K562 (cell line): ENCODE measurements at regions not wholly inside any gene's neighbourhood (a gene's known extent, or its start where the extent isn't known, plus 50 kb on each side); places are given as distances from the start of the nearest gene placed in this dataset.

Experiments
- ATAC-seq: fragments of 200-7000 bp; cut with Tn5 transposase; 3 replicates; pipeline ENCODE4 v1.9.1; 2020; ENCODE audit warnings: moderate library complexity
- BruUV-seq: library from RNA; stranded (reverse); fragments of 400-500 nt; replicated peaks from 2 replicates; lab custom pipeline; 2021; lab: Mats Ljungman, UMichigan
- CTCF ChIA-PET: fragments of 300-600 bp; formaldehyde crosslinking; extraction: SDS; loops from one replicate; lab custom pipeline; 2021; ENCODE audit warnings: low intra/inter-chr PET ratio; lab: Yijun Ruan, JAX
- POLR2A ChIA-PET: fragments of 300-600, 350-650 bp; sonication (Branson Sonifier 250); formaldehyde crosslinking; extraction: SDS; loops from one replicate; lab custom pipeline; 2021; ENCODE audit warnings: antibody characterized with exemption, inconsistent platforms; lab: Yijun Ruan, JAX
- DNase-seq, 4 experiments: peaks; one replicate each; pipeline versions ENCODE4 v3.0.0 to v3.0.0-alpha.2; 2011 to 2018; ENCODE audit warnings: low spot score in 3 of 4, mixed read lengths in 3 of 4; ENCODE audit errors: extremely low read depth in 1 of 4
- FAIRE-seq: peaks from 2 replicates; lab custom pipeline; 2011; peaks lifted over from hg19 to GRCh38; lab: Jason Lieb, UNC
- H2AFZ ChIP-seq: 2 replicates; pipeline ENCODE4 v1.6.0; 2011; ENCODE audit warnings: low read depth, low read length, control low read depth, inconsistent platforms
- H3K27ac ChIP-seq: fragments of 200-600 bp; 3 replicates; pipeline ENCODE4 v1.8.0; 2011; ENCODE audit warnings: low read depth, mild to moderate bottlenecking, control low read depth, inconsistent platforms, low read length, moderate library complexity, mixed read lengths; ENCODE audit errors: extremely low read depth
- H3K27me3 ChIP-seq, 2 experiments: fragments of 300-600 bp in 1 of 2; 2 replicates in 1 of 2; 3 replicates in 1 of 2; pipeline versions ENCODE4 v1.6.0 to v1.8.0; 2011; ENCODE audit warnings: inconsistent platforms in 2 of 2, low read length in 2 of 2, mild to moderate bottlenecking in 1 of 2, mixed read lengths in 1 of 2, moderate library complexity in 1 of 2; ENCODE audit not compliant: control insufficient read depth in 2 of 2, insufficient read depth in 2 of 2
- H3K36me3 ChIP-seq: fragments of 300-600 bp; 3 replicates; pipeline ENCODE4 v1.8.0; 2011; ENCODE audit warnings: mild to moderate bottlenecking, low read length, inconsistent platforms; ENCODE audit not compliant: control insufficient read depth, insufficient read depth
- H3K4me1 ChIP-seq, 2 experiments: fragments of 200-600 bp in 1 of 2; replicated peaks in 1 of 2; 2 replicates in 1 of 2; 3 replicates in 1 of 2; pipeline versions ENCODE4 v1.5.1 to v1.8.0; 2011; ENCODE audit warnings: inconsistent platforms in 2 of 2, low read length in 2 of 2, mild to moderate bottlenecking in 1 of 2, mixed read lengths in 1 of 2, moderate library complexity in 1 of 2; ENCODE audit not compliant: control insufficient read depth in 2 of 2, insufficient read depth in 2 of 2
- H3K4me2 ChIP-seq: 2 replicates; pipeline ENCODE4 v1.6.1; 2011; ENCODE audit warnings: low read length, control low read depth, inconsistent platforms, mixed read lengths; ENCODE audit not compliant: insufficient read depth
- H3K4me3 ChIP-seq: fragments of 200-600 bp; sonication (generic), shearing (Covaris generic); 2 replicates; pipeline ENCODE4 v1.5.1; 2016; ENCODE audit warnings: control low read depth, inconsistent platforms
- H3K79me2 ChIP-seq: fragments of 200-600 bp; 3 replicates; pipeline ENCODE4 v1.8.0; 2011; ENCODE audit warnings: low read length, inconsistent platforms; ENCODE audit not compliant: control insufficient read depth, insufficient read depth
- H3K9ac ChIP-seq, 2 experiments: 2 replicates each; pipeline versions ENCODE4 v1.6.0 to v1.6.1; 2011; ENCODE audit warnings: low read depth in 2 of 2, low read length in 2 of 2, control low read depth in 1 of 2, inconsistent platforms in 1 of 2, mild to moderate bottlenecking in 1 of 2, mixed read lengths in 1 of 2; ENCODE audit not compliant: insufficient read depth in 1 of 2
- H3K9me1 ChIP-seq: one replicate; pipeline ENCODE4 v1.6.0; 2011; ENCODE audit warnings: inconsistent platforms, mild to moderate bottlenecking, low read length, moderate library complexity; ENCODE audit not compliant: control insufficient read depth, insufficient read depth
- H3K9me3 ChIP-seq: replicated peaks from 2 replicates; pipeline ENCODE4 v1.5.1; 2011; ENCODE audit warnings: low read depth, low read length, inconsistent platforms; ENCODE audit not compliant: control insufficient read depth, insufficient read depth
- H4K20me1 ChIP-seq: replicated peaks from 2 replicates; pipeline ENCODE4 v1.6.1; 2011; ENCODE audit warnings: low read length, inconsistent platforms, mixed read lengths; ENCODE audit not compliant: control insufficient read depth, insufficient read depth
- CBFB ChIP-seq: sonication (generic); formaldehyde crosslinking; IDR thresholded peaks from 2 replicates; pipeline ENCODE4 v1.4.0; 2020; ENCODE audit warnings: mild to moderate bottlenecking, missing genetic modification reagents
- MEIS2 ChIP-seq: fragments of 450-650 bp; IDR thresholded peaks from 2 replicates; pipeline ENCODE4 v1.6.1; 2014; ENCODE audit warnings: mild to moderate bottlenecking; ENCODE audit not compliant: partially characterized antibody
- MYBL2 ChIP-seq, 2 experiments: fragments of 450-650 bp in 1 of 2; sonication (generic) in 1 of 2; formaldehyde crosslinking in 1 of 2; IDR thresholded peaks; 2 replicates each; pipeline versions ENCODE4 v1.6.1 to v1.8.1; 2017 to 2022; ENCODE audit warnings: borderline replicate concordance in 1 of 2, inconsistent platforms in 1 of 2, low read depth in 1 of 2, mild to moderate bottlenecking in 1 of 2, missing genetic modification reagents in 1 of 2, moderate library complexity in 1 of 2
- RBM15 ChIP-seq: fragments of 200-400 bp; formaldehyde crosslinking; IDR thresholded peaks from 2 replicates; pipeline ENCODE4 v1.6.1; 2018; ENCODE audit warnings: mild to moderate bottlenecking, low read length, moderate library complexity; ENCODE audit not compliant: insufficient read depth
- TBL1XR1 ChIP-seq, 2 experiments: IDR thresholded peaks; 2 replicates each; pipeline ENCODE4 v1.6.1; 2012; ENCODE audit warnings: improper control_type of control experiment in 2 of 2, low read length in 2 of 2, mild to moderate bottlenecking in 1 of 2
- ZC3H4 ChIP-seq: sonication (generic); formaldehyde crosslinking; IDR thresholded peaks from 2 replicates; pipeline ENCODE4 v1.9.0; 2021; ENCODE audit warnings: missing genetic modification reagents, borderline replicate concordance
- ZNF316 ChIP-seq: fragments of 450-650 bp; IDR thresholded peaks from 2 replicates; pipeline ENCODE4 v1.6.1; 2016
- ZNF41 ChIP-seq: fragments of 250-450 bp; sonication (Bioruptor Pico); conservative IDR thresholded peaks from 2 replicates; pipeline ENCODE4 v1.4.0; 2020; ENCODE audit warnings: mild to moderate bottlenecking
- ZNF436 ChIP-seq: fragments of 250-450, 450-650 bp; sonication (Bioruptor Pico); formaldehyde crosslinking; IDR thresholded peaks from 2 replicates; pipeline ENCODE4 v1.7.0; 2020; ENCODE audit warnings: mild to moderate bottlenecking
- WGBS: fragments of 100-300 bp; shearing (Covaris generic); methylation state at CpG from one replicate; pipeline ENCODE4 v1.1.6; 2016; ENCODE audit warnings: low coverage, mixed read lengths; ENCODE audit not compliant: insufficient coverage; ENCODE audit errors: missing lambda C conversion rate; 5-methylcytosine and 5-hydroxymethylcytosine counted together
- in situ Hi-C: fragments of 300-500 bp; cut with MboI; formaldehyde crosslinking; loops from 4 replicates; pipeline ENCODE4 v1.15.0; 2018; ENCODE audit warnings: inconsistent platforms, mixed read lengths
- intact Hi-C: fragments of 100-400 bp; cut with micrococcal nuclease; formaldehyde crosslinking; loops from 2 replicates; pipeline ENCODE4 v1.14.2; 2022
- TF ChIP-seq, protein P1 (sequence below), 2 experiments: fragments of 450-650 bp in 1 of 2; sonication (generic) in 1 of 2; formaldehyde crosslinking in 1 of 2; IDR thresholded peaks; 2 replicates each; pipeline versions ENCODE4 v1.7.1 to v1.9.0; 2016 to 2022; ENCODE audit warnings: inconsistent platforms in 1 of 2, mild to moderate bottlenecking in 1 of 2, missing genetic modification reagents in 1 of 2
- TF ChIP-seq, protein P2 (sequence below): sonication (generic); formaldehyde crosslinking; IDR thresholded peaks from 2 replicates; pipeline ENCODE4 v1.8.0; 2022; ENCODE audit warnings: mild to moderate bottlenecking, missing genetic modification reagents, borderline replicate concordance

DNA sequence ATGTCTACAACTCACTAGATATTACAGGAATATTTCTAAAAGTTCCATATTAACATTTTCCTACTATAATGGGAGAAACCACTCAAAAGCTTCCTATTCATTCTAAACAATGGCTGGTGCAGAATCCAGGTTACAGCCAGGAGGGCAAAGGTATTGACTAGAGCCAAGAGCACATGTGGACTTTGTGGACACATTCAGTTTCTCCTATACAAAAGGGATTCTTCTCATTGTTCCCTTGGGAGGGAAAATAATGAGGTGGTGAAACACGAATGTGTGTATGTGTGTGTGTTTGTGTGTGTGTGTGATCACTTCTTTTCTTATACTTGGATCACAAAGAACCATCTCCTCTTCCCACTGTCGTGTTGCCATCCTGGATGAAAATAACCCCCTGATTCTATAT, 1000.0 kb downstream of the ADGRL2 start:
- Histone ChIP-seq H3K79me2 (no peaks in the 10 kb centered on the region), H3K4me2 (no peak overlapping the region), H3K9me3 (no peaks in the 10 kb centered on the region; the same call in 1 of the 2 replicates), H3K4me3 (no peak overlapping the region), H3K9ac (no peak overlapping the region), H3K9me1 (no peaks in the 10 kb centered on the region), H3K4me1 (no peaks in the 10 kb centered on the region), H3K36me3 (no peaks in the 10 kb centered on the region), H4K20me1 (no peaks in the 10 kb centered on the region), H3K27me3 (no peaks in the 10 kb centered on the region), H2AFZ (no peak overlapping the region), H3K27ac (no peak overlapping the region)
- DNase-seq (no peak), FAIRE-seq (no peak), ATAC-seq (no peak)
- POLR2A ChIA-PET = no interaction called here
- BruUV-seq = no TSS peak
- intact Hi-C loops = no loop called here
- in situ Hi-C loops = no loop called here
- CTCF ChIA-PET = no interaction called here
- 3% methylated on average over 2 of the region's 2 CpGs for WGBS
- TF ChIP-seq ZNF41 (CRISPR knock-in tag) = no peak
- TF ChIP-seq TBL1XR1 (IDR thresholded peaks at IDR 0.05; ENCODE audit: low read length in 2 of 2) = no peak
- no peak for TF ChIP-seq MYBL2 (IDR thresholded peaks at IDR 0.05; ENCODE audit: low read depth)
- no peak for TF ChIP-seq MYBL2 (CRISPR knock-in tag; IDR thresholded peaks at IDR 0.05; ENCODE audit: borderline replicate concordance)
- no peak for TF ChIP-seq ZNF316
- TF ChIP-seq ZNF436 (CRISPR knock-in tag) = no peak
- TF ChIP-seq, protein P1, sequence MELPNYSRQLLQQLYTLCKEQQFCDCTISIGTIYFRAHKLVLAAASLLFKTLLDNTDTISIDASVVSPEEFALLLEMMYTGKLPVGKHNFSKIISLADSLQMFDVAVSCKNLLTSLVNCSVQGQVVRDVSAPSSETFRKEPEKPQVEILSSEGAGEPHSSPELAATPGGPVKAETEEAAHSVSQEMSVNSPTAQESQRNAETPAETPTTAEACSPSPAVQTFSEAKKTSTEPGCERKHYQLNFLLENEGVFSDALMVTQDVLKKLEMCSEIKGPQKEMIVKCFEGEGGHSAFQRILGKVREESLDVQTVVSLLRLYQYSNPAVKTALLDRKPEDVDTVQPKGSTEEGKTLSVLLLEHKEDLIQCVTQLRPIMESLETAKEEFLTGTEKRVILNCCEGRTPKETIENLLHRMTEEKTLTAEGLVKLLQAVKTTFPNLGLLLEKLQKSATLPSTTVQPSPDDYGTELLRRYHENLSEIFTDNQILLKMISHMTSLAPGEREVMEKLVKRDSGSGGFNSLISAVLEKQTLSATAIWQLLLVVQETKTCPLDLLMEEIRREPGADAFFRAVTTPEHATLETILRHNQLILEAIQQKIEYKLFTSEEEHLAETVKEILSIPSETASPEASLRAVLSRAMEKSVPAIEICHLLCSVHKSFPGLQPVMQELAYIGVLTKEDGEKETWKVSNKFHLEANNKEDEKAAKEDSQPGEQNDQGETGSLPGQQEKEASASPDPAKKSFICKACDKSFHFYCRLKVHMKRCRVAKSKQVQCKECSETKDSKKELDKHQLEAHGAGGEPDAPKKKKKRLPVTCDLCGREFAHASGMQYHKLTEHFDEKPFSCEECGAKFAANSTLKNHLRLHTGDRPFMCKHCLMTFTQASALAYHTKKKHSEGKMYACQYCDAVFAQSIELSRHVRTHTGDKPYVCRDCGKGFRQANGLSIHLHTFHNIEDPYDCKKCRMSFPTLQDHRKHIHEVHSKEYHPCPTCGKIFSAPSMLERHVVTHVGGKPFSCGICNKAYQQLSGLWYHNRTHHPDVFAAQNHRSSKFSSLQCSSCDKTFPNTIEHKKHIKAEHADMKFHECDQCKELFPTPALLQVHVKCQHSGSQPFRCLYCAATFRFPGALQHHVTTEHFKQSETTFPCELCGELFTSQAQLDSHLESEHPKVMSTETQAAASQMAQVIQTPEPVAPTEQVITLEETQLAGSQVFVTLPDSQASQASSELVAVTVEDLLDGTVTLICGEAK (IDR thresholded peaks at IDR 0.05) = no peak
- TF ChIP-seq, protein P1 (CRISPR knock-in tag; IDR thresholded peaks at IDR 0.05) = no peak
- no peak for TF ChIP-seq RBM15
- TF ChIP-seq ZC3H4 (CRISPR knock-in tag) = no peak
- TF ChIP-seq, protein P2, sequence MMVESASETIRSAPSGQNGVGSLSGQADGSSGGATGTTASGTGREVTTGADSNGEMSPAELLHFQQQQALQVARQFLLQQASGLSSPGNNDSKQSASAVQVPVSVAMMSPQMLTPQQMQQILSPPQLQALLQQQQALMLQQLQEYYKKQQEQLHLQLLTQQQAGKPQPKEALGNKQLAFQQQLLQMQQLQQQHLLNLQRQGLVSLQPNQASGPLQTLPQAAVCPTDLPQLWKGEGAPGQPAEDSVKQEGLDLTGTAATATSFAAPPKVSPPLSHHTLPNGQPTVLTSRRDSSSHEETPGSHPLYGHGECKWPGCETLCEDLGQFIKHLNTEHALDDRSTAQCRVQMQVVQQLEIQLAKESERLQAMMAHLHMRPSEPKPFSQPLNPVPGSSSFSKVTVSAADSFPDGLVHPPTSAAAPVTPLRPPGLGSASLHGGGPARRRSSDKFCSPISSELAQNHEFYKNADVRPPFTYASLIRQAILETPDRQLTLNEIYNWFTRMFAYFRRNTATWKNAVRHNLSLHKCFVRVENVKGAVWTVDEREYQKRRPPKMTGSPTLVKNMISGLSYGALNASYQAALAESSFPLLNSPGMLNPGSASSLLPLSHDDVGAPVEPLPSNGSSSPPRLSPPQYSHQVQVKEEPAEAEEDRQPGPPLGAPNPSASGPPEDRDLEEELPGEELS (CRISPR knock-in tag) = no peak
- no peak for TF ChIP-seq CBFB (CRISPR knock-in tag)
- TF ChIP-seq MEIS2 = no peak
